ENCODE measurements at regions not wholly inside any gene's neighbourhood (a gene's known extent, or its start where the extent isn't known, plus 50 kb on each side); places are given as distances from the start of the nearest gene placed in this dataset.

- TF ChIP-seq PAX5 (IDR thresholded peaks at IDR 0.05; ENCODE audit: borderline replicate concordance, low read depth, low read length) (no peak), SIN3A (IDR thresholded peaks at IDR 0.05; ENCODE audit: low read depth, low read length) (no peak), PBX3 (IDR thresholded peaks at IDR 0.05; ENCODE audit: insufficient replicate concordance, low read depth, low read length) (no peak), EGR1 (IDR thresholded peaks at IDR 0.05; ENCODE audit: borderline replicate concordance in 1 of 2, low read depth in 2 of 2, low read length in 2 of 2) (no peak), FOXM1 (IDR thresholded peaks at IDR 0.05; ENCODE audit: low read depth, low read length) (no peak)
These were observed 232.7 kb downstream of the ADGRG6 start (continued) for GRCh38 chr6:142534484-142534883.

- Histone ChIP-seq H3K9ac (ENCODE audit: control insufficient read depth, insufficient read depth, low read length) (no peak overlapping the region), H3K27ac (ENCODE audit: control insufficient read depth, insufficient read depth) (no peak overlapping the region), H3K4me2 (ENCODE audit: control insufficient read depth, insufficient read depth) (no peak overlapping the region), H2AFZ (ENCODE audit: control insufficient read depth, low read depth, low read length) (peak overlapping the region; percentile 34; the same call in 1 of the 2 replicates), H3K27me3 (replicated peaks in 1 of 2; ENCODE audit: control insufficient read depth in 2 of 2, insufficient read depth in 2 of 2, low read length in 1 of 2) (no peaks in the 10 kb centered on the region), H3K79me2 (ENCODE audit: control insufficient read depth, insufficient read depth, low read length) (no peaks in the 10 kb centered on the region), H4K20me1 (ENCODE audit: control insufficient read depth, insufficient read depth) (no peaks in the 10 kb centered on the region), H3K4me1 (ENCODE audit: control insufficient read depth, insufficient read depth, low read length) (no peaks in the 10 kb centered on the region), H3K36me3 (ENCODE audit: control insufficient read depth in 2 of 2, insufficient read depth in 2 of 2, low read length in 1 of 2) (no peaks in the 10 kb centered on the region), H3K4me3 (no peak overlapping the region), H3K9me3 (replicated peaks; ENCODE audit: control insufficient read depth, insufficient read depth, low read length) (no peaks in the 10 kb centered on the region; the same call in 2 of the 3 replicates)
- intact Hi-C loops (cut with micrococcal nuclease; ENCODE audit: unreplicated experiment) (no loop called here), in situ Hi-C loops (cut with MboI) (no loop called here)
- ChIA-PET RAD21 (ENCODE audit: unreplicated experiment) (no interaction called here), CTCF (interaction anchor here (1.6 kb wide), 1 partner anchor 63 kb away, joined by 8 read pairs; no protein-coding TSS in a partner anchor), SMC1A (ENCODE audit: uncharacterized antibody, unreplicated experiment) (no interaction called here), POLR2A (no interaction called here)
- TF ChIP-seq RAD21 (IDR thresholded peaks at IDR 0.05; ENCODE audit: insufficient read depth, low read depth, low read length) (peak; percentile 56), FOXM1 (IDR thresholded peaks at IDR 0.05; ENCODE audit: low read depth, low read length) (no peak), NFXL1 (IDR thresholded peaks at IDR 0.05; ENCODE audit: borderline replicate concordance) (no peak), YY1 (IDR thresholded peaks at IDR 0.05; ENCODE audit: low read depth, low read length) (peak; percentile 61; the same call in 1 of the 2 replicates), LARP7 (IDR thresholded peaks at IDR 0.05) (no peak)
- TF ChIP-seq, protein P1, sequence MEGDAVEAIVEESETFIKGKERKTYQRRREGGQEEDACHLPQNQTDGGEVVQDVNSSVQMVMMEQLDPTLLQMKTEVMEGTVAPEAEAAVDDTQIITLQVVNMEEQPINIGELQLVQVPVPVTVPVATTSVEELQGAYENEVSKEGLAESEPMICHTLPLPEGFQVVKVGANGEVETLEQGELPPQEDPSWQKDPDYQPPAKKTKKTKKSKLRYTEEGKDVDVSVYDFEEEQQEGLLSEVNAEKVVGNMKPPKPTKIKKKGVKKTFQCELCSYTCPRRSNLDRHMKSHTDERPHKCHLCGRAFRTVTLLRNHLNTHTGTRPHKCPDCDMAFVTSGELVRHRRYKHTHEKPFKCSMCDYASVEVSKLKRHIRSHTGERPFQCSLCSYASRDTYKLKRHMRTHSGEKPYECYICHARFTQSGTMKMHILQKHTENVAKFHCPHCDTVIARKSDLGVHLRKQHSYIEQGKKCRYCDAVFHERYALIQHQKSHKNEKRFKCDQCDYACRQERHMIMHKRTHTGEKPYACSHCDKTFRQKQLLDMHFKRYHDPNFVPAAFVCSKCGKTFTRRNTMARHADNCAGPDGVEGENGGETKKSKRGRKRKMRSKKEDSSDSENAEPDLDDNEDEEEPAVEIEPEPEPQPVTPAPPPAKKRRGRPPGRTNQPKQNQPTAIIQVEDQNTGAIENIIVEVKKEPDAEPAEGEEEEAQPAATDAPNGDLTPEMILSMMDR (IDR thresholded peaks at IDR 0.05 in 2 of 3, conservative IDR thresholded peaks at IDR 0.05 in 1 of 3; ENCODE audit: control insufficient read depth in 2 of 3, extremely low read depth in 1 of 3, insufficient read depth in 1 of 3, low read depth in 3 of 3, low read length in 3 of 3): peak; percentile 11 to 38 (median 30); a peak in 2 of 6 replicates
- TF ChIP-seq, protein P2, sequence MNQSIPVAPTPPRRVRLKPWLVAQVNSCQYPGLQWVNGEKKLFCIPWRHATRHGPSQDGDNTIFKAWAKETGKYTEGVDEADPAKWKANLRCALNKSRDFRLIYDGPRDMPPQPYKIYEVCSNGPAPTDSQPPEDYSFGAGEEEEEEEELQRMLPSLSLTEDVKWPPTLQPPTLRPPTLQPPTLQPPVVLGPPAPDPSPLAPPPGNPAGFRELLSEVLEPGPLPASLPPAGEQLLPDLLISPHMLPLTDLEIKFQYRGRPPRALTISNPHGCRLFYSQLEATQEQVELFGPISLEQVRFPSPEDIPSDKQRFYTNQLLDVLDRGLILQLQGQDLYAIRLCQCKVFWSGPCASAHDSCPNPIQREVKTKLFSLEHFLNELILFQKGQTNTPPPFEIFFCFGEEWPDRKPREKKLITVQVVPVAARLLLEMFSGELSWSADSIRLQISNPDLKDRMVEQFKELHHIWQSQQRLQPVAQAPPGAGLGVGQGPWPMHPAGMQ (IDR thresholded peaks at IDR 0.05; ENCODE audit: borderline replicate concordance): no peak
- FAIRE-seq (no peak), DNase-seq (ENCODE audit: low read depth, low spot score) (no peak), ATAC-seq (no peak)
- WGBS (ENCODE audit: insufficient coverage, insufficient replicate concordance, low lambda C conversion rate, missing lambda C conversion rate): 31% methylated on average over 11 of the region's 11 CpGs
- no TSS peak for BruUV-seq (replicated peaks)
These were observed 236.0 kb downstream of the ADGRG6 start for GRCh38 chr6:142537612-142538478.

All from GM12878 (cell line).